NCI-H1694 (cell line): ENCODE measurements at regions not wholly inside any gene's neighbourhood (a gene's known extent, or its start where the extent isn't known, plus 50 kb on each side); places are given as distances from the start of the nearest gene placed in this dataset.
"Not testable (repeated sequence)": the region's sequence is repeated elsewhere in the genome, so short reads cannot be mapped to it uniquely, and the experiment has no call there.

Experiments used
- DNase-seq: peaks from one replicate; lab custom pipeline; 2025; lab: John Stamatoyannopoulos, UW

DNA sequence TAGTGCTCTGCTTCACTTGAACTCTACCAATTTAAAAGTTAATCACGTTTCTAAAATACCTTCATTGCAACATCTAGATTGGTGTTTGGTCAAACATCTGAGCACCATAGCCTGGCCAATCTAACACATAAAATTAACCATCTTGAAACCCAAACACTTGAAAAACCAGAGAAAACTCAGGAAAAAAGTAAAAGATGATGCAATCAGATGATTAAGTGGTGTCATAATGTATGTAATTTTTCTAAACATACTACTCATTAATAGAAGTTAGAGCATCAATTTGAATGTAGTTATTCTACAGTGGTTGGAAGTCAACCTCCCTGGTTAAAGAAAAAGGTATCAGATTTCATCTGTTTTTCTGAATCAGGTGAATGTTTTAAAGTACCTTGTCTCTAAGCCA is 228.6 kb upstream of the ID4 start:
- no peak for DNase-seq

GRCh38 chr6:19609972-19610641 is 227.1 kb upstream of the ID4 start:
- DNase-seq = no peak

- not testable (repeated sequence) for DNase-seq
Measured at GRCh38 chr6:19612672-19613466, 224.3 kb upstream of the ID4 start.

DNA sequence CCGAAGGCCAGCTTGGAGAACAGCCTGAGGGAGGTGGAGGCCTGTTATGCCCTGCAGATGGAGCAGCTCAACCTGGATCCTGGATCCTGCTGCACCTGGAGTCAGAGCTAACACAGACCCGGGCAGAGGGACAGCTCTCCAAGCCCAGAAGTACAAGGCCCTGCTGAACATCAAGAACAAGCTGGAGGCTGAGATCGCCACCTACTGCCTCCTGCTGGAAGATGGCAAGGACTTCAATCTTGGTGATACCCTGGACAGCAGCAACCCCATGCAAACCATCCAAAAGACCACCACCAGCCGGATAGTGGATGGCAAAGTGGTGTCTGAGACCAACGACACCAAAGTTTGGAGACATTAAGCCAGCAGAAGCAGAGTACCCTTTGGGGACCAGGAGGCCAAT is 223.5 kb upstream of the ID4 start:
- DNase-seq = no peak

GRCh38 chr6:19616022-19616421 is 221.1 kb upstream of the ID4 start:
- no peak for DNase-seq

DNA sequence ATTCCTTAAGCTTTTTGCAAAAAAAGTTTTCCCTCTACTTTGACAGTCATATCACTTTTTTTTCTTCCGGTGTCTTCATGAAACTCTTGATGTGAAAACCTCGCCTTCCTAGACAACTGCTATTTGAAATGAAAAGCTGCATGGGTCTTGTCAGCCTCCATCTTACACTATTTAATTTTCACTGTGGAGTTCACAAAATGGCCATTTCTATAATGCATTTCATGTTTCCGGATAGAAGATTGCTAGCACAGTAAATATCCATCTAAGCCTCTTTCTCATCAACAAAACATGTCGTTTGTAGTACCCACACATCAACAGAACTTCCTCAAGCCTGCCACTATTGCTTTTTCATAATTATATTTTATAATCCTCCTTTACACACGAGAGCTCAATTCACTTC is 204.9 kb upstream of the ID4 start:
- no peak for DNase-seq

DNA sequence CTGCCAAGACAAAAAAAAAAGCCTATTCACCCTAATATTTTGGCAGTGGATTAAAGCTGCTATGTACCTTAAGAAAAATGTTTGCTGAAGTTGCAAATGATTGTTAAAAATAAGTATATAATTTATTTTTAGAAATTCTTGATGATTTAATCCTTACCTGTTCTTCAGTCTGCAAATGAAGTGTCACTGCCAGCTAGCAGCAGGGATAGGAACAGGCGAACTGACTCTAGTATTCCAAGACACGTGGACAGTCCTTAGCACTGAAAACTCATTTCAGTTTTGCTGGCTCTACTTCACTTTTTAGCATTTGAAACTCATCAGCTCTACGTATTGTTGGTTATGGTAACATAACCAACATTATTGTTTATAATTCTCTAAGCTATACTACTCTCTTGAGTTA is 204.4 kb upstream of the ID4 start:
- no peak for DNase-seq

- DNase-seq = no peak
Measured at GRCh38 chr6:19635728-19636127, 201.4 kb upstream of the ID4 start.

GRCh38 chr6:19637010-19637409 is 200.2 kb upstream of the ID4 start:
- DNase-seq = no peak

GRCh38 chr6:19638931-19639330 is 198.2 kb upstream of the ID4 start:
- no peak for DNase-seq

- no peak for DNase-seq
Measured at GRCh38 chr6:19643287-19643686, 193.9 kb upstream of the ID4 start.

DNA sequence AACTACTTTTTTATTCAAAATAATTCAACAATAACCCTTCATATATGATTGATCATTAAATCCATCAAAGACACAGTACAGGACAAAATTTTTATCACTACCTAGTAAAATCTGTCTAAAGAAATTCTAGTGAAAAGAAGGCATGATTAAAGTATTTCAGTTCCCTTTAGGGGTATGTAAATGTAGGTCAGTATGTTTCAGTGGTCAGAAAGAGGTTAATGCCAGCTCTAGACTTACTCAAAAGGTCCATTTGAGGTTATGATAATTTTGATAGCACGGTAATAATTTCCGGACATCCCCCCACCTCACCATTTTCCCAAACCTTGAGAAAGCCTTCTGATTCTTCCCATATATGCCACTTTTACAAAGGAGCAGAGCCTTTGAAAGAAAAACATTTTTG is 193.5 kb upstream of the ID4 start:
- no peak for DNase-seq

GRCh38 chr6:19655744-19656143 is 181.4 kb upstream of the ID4 start:
- no peak for DNase-seq

GRCh38 chr6:19660123-19660910 is 176.9 kb upstream of the ID4 start:
- DNase-seq = no peak

- no peak for DNase-seq
Measured at GRCh38 chr6:19662911-19663310, 174.3 kb upstream of the ID4 start.

DNA sequence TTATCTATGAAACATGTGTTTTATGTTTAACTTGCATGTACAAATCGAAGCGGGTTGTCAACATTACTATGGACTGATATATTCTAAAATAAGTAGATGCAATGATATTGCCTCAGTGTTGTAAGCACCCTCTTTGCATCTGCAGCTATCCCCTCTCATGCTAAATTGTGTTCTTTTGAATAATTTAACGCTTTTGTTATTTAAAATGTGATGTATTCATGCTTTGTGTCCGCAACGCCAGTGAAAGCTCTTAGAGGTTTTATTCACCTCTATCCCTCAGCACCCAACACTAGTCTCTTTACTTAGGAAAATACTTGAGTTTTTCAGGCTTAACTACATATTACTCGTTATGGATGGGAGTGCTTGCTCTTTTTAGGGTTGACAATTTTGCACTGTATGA is 173.7 kb upstream of the ID4 start:
- no peak for DNase-seq

- no peak for DNase-seq
Measured at GRCh38 chr6:19664050-19664449, 173.1 kb upstream of the ID4 start.

DNA sequence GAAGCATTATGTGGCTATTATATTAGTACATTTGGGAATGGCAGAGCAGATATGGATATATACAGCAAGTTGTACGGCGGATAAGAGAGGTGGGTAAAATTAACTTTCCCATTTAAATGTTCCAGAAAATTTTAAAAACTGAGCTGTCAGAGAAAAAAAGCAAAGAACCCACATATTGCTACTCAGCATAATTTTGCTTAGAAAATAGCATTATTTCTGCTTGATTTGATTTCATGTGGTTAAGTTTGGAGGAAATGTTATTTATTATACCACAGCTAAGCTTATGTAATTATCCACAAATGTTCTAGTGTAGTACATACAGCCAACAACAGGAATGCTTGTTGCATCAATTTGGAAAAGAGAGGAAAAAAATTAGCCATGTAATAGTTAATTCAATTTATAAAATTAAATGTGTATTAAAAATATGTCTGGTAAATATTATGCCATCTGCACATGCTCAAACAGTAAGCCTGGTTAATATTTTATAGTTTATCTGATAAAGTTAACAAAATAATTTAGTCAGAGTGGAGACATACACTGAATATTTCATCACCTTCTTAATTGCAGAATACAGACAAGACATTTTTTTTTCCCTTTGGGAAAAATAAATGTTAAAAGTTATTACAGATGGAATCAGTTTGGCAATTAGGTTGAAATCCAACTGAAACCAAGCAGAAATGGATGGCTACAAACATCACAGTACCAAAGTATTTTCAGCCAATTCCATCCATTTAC is 172.1 kb upstream of the ID4 start:
- no peak for DNase-seq

DNA sequence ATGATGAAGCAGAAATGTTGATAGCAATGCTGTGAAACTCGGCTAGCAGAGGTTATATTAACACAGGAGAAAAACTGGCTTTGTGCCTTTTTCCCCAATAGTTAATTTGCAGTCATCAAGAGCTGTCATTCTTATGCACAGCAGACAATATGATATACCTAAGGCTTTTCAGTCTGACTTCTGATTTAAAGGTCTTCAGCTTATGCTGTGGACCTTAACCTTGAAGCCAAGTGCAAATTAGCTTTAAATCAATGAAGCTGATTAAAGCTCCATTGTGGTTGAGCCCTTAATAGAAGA is 171.6 kb upstream of the ID4 start:
- peak; percentile 69 for DNase-seq

GRCh38 chr6:19668710-19669109 is 168.5 kb upstream of the ID4 start:
- DNase-seq = no peak

DNA sequence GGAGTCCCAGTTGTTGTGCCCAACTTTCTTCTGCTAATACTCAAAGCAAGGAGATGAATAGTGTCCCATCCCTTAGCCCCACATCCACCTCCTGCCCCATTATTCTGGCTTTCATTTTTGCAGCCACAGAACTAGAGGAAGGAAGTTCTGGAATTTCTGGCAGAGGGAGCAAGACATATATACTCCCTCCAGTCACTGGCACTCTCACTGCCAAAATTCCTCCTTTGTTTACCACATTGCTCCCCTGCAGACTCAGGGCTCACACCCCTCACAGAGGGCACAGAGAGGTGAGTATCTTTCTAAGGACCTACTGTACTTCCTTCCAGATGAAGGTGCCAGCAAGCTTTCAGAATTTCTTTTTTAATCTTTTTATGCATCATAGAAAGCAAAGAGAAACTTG is 168.0 kb upstream of the ID4 start:
- no peak for DNase-seq

- no peak for DNase-seq
Measured at GRCh38 chr6:19682859-19683258, 154.3 kb upstream of the ID4 start.
